GM18861 (cell line): ENCODE measurements at regions not wholly inside any gene's neighbourhood (a gene's known extent, or its start where the extent isn't known, plus 50 kb on each side); places are given as distances from the start of the nearest gene placed in this dataset.
A peak's percentile ranks its signal among the peaks of the same experiment; 100 is the strongest.
"Not testable (repeated sequence)": the region's sequence is repeated elsewhere in the genome, so short reads cannot be mapped to it uniquely, and the experiment has no call there.

Experiments
- ATAC-seq: cut with Tn5 transposase; IDR thresholded peaks from one replicate; pipeline ENCODE4 v1.9.1; 2021; ENCODE audit not compliant: unreplicated experiment

DNA sequence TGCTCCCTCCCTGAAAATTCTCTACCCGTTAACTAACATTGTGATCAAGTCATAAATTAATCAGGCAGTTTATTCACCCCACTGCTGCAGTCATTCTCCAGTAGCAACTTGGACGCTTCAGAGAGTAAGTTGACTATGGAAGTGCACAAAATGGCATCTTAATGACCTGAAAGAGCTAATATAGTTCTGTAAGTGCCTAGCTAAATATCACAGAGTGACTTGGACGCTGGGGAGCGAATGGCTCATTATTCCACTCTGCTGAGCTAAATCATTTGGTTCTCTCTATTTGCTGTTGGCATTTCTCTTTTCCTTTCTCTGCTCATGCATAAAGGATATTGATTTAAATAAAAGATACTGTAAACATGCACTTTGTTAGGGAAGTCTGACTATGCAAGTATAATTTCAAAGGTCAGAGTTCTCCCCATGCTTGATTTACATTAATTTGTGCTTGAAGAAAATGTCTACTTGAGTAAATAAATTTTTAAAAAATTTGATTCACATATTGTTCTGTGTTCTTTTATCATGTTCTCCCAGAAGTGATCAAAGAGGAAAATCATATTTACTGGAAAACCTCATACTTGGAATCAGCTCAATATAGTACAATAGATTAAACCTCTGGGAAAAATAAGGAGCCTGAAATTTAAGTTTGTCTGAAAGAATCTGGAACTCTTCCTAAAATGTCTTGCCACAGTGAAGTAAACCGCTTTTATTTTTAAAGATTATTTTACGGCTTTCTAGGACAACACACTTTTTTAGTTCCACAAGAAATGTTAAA lies 169.5 kb upstream of the HAPLN1 start:
- no peak for ATAC-seq

- ATAC-seq, result no peak
These were observed 157.5 kb upstream of the HAPLN1 start for GRCh38 chr5:83877911-83878706.

GRCh38 chr5:83871533-83872395 lies 151.1 kb upstream of the HAPLN1 start:
- no peak for ATAC-seq

DNA sequence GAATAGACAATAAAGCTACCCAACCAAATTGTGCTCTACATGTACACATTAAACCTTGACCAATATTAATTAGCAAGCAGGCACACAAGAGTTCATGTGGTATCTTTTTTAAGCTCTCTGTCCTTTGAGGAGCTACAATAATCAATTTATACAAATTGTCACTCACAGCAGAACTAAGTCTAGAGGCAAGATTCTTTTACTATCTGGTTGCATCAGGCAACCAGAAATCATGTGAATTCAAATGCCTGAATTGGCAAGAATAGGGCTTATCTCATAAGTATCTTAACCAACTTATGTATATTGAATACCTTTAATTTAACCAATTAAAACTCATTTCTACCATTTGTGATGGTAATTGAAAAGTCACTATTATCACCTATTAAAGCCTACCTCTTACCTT lies 145.5 kb upstream of the HAPLN1 start:
- no peak for ATAC-seq

GRCh38 chr5:83865579-83865978 lies 144.9 kb upstream of the HAPLN1 start:
- no peak for ATAC-seq

GRCh38 chr5:83864652-83865051 lies 144.0 kb upstream of the HAPLN1 start:
- no peak for ATAC-seq

DNA sequence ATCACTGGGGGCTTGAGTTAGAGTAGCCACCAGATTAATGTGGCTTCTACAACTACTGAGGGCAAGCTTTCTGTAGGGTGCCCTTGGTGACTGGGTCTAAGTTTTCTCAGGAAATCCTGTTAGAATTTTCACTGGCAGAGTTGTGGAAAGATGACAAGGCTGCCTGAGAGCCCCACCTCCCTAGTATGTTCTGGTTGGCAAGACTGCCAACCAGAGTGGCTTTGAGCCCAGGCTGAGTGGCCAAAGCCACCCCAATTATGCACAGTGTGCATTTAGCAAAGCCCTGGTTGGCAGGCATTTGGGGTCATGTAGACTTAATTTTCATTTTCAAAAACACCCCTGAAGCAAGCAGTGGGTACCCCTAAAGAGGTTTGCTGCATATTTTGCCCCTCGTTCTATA lies 136.7 kb upstream of the HAPLN1 start:
- ATAC-seq, result no peak

DNA sequence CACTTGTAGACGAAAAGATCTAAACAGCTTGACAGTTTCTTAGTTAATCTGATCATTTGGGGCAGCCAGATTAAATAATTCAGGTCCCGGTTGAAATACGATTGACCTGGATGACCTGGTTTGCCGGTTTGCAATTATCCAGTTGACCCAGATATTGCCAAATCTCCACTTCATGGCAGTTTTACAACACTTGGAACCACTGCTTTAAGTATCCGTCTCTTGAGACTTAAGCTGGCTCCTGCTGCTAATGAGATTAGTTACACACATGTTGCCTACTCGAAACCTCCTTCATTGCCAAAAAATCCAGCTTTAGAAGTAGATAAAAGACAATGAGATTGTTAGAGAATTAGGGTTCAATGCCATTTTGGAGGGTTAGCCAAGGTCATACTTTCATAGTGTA lies 136.2 kb upstream of the HAPLN1 start:
- ATAC-seq, result no peak

GRCh38 chr5:83850412-83850811 lies 129.8 kb upstream of the HAPLN1 start:
- not testable (repeated sequence) for ATAC-seq

DNA sequence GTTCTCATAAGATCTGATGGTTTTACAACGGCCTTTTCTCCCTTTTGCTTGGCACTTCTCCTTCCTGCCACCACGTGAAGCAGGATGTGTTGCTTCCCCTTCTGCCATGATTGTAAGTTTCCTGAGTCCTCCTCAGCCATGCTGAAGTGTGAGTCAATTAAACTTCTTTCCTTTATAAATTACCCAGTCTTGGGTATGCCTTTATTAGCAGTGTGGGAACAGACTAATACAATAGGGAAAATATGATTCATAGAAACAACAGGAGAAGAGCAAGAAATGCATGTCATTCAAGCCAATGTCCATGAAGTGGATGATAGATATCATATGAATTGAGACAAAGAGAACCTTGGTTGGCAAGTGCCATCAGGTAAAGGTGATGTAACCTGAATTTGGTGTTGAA lies 128.3 kb upstream of the HAPLN1 start:
- no peak for ATAC-seq

DNA sequence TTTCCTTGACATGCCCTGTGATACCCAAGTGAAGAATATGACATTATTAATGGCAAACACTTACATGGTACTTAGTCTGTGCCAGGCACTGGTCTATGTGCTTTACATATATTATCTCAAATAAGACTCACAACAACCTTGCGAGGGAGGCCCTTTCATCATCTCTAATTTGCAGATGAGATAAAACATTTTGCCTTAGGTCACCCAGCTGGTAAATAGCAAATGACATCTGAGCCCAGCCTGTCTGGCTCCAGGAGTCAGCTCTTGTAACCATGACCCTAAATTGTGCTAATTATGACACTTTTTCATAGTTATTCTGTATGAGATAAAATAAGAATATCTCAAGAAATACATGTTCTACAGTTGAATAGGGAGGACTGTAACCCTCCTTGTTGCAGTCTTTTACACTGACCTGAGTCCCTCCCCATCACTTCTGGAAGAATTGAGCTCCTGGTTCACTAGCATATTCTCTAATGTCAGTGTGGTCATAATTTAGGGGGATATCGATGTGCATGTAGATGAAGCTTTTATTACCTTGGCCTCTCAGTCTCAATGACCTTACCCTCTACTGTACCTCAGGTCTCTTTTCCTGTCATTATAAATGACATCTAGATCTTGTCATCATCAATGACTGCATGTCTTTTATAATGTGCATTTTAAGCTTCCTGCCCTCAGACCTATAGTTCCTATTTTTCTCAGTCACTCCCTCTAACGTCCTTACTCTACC lies 126.1 kb upstream of the HAPLN1 start:
- no peak for ATAC-seq

DNA sequence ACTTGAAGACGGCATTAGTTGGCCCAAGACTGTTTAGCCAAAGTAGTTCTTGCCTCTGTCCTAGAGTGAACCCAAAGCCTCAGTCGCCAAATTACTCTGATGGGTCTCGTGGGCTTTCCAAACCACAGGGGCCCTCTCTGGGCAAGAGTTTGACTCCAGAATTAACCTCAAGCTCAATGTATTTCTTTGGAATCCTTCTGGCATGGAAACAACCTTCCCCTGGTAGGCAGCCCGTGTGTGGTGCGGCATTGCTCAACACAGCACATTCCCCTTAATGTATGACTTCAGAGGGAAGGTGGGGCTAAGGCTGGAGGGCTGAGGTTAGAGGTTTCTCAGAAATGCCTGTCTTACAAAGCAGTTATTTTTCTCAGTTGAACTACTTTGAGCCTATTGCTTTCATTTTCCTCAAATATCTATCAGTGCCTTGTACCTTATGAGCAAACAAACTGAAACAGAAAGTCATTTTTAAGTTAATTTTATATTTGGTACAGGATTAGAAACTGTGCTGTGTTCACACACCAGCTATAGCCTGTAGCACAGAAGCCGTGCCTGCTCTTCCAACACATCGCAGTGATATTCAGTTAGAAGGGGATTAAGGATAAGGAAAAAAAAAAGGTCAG lies 123.9 kb upstream of the HAPLN1 start:
- ATAC-seq, result peak; percentile 100

- no peak for ATAC-seq
These were observed 119.1 kb upstream of the HAPLN1 start for GRCh38 chr5:83839788-83840187.

DNA sequence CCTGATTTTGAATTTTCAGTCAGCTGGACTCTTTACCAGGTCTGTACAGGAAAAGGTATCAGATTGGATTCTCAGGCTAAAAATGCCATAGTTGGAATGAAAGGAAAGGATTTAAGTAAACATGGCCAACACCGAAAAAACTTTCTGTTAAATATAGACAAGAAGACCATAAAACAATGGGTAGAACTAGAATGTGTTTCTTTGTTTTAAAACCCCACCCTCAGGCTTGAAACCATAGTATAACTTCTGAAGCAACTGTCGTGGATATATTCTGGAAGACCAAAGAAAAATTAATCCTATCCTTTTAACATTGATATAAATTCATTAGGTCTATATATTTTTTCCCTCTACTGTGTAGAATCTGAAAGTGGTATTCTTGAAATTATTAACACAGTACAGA lies 118.6 kb upstream of the HAPLN1 start:
- no peak for ATAC-seq

DNA sequence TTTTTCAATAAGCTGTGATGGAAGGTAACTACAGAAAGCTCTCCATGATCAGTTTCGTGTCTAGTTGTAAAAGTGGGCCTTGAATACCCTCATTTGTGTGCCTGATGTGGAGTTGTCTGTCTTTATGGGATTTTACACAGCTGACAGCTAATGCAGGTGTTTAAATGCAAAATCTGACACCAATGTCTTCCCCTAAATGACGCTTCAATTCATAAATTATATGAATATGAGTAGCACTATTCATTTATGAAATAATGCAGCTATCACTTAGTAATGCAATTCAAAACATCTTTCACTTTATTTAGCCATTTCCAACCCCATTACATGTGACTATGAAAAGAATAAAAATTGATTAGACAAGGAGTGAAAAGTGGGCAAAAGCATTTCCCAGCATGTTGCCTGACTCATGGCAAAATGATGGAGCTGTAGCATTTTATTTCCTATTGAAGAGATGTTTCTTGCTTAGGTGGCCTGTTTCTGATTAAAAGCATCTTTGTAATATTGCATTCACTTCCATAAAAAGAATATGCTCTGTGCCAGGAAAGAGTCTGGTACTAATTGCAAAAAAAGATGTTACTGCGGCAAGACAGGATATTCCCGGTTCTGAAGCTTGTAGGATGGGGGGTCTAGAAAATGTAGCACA lies 116.7 kb upstream of the HAPLN1 start:
- ATAC-seq, result no peak

- no peak for ATAC-seq
These were observed 113.7 kb upstream of the HAPLN1 start for GRCh38 chr5:83834306-83834705.

GRCh38 chr5:83831834-83832233 lies 111.2 kb upstream of the HAPLN1 start:
- no peak for ATAC-seq

GRCh38 chr5:83827111-83827557 lies 106.5 kb upstream of the HAPLN1 start:
- ATAC-seq, result no peak

GRCh38 chr5:83817591-83817990 lies 96.9 kb upstream of the HAPLN1 start:
- ATAC-seq, result no peak

DNA sequence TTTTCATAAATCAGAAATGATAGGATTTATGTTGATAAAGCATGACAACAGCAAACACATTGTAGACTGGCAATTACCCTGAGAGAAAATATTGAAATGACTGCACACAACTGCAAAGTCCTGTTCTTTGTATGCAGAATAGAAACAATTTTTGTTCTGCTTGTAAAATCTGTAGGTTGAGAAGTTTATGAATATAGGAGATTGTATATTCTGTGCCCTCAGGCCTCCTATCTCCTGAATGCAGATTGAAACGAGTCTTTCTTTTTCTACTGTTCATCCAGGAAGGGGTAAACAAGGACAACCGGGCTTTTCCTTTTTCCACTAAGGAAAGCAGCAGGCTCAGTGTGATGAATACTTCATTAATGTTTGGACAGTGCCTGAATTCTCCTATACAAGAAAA lies 95.0 kb upstream of the HAPLN1 start:
- no peak for ATAC-seq
